HG02885 (cell line): ENCODE measurements at regions not wholly inside any gene's neighbourhood (a gene's known extent, or its start where the extent isn't known, plus 50 kb on each side); places are given as distances from the start of the nearest gene placed in this dataset.

Experiments
- ATAC-seq: cut with Tn5 transposase; IDR thresholded peaks from one replicate; pipeline ENCODE4 v1.9.1; 2021; ENCODE audit warnings: mild to moderate bottlenecking; ENCODE audit not compliant: unreplicated experiment, poor library complexity

- ATAC-seq = no peak
Observed at GRCh38 chr4:128347175-128347868, 59.7 kb upstream of the PGRMC2 start.

GRCh38 chr4:128346054-128346716, 58.6 kb upstream of the PGRMC2 start:
- no peak for ATAC-seq

- no peak for ATAC-seq
Observed at GRCh38 chr4:128345650-128346049, 58.0 kb upstream of the PGRMC2 start.

- no peak for ATAC-seq
Observed at GRCh38 chr4:128342762-128343161, 55.1 kb upstream of the PGRMC2 start.

GRCh38 chr4:128341634-128342033, 54.0 kb upstream of the PGRMC2 start:
- no peak for ATAC-seq

GRCh38 chr4:128338634-128339355, 51.2 kb upstream of the PGRMC2 start:
- no peak for ATAC-seq

- no peak for ATAC-seq
Observed at GRCh38 chr4:128337863-128338262, 50.2 kb upstream of the PGRMC2 start.
